AG09319 (cell line): ENCODE measurements at regions not wholly inside any gene's neighbourhood (a gene's known extent, or its start where the extent isn't known, plus 50 kb on each side); places are given as distances from the start of the nearest gene placed in this dataset.

Experiments
- DNase-seq: peaks from one replicate; pipeline ENCODE4 v3.0.0-alpha.2; 2010; ENCODE audit warnings: low read depth; ENCODE audit errors: extremely low read depth
- CTCF ChIP-seq: IDR thresholded peaks from 2 replicates; pipeline ENCODE4 v1.5.1; 2011; ENCODE audit warnings: low read depth, mild to moderate bottlenecking, inconsistent platforms, low read length, moderate library complexity

- TF ChIP-seq CTCF, result no peak
- peak; percentile 80 for DNase-seq
These were observed 138.2 kb downstream of the VAPA start for GRCh38 chr18:10051877-10052631.

- no peak for TF ChIP-seq CTCF
- DNase-seq, result no peak
These were observed 139.1 kb downstream of the VAPA start for GRCh38 chr18:10052871-10053270.

- TF ChIP-seq CTCF, result no peak
- DNase-seq, result no peak
These were observed 140.0 kb downstream of the VAPA start for GRCh38 chr18:10053861-10054260.

GRCh38 chr18:10054366-10054765, 140.6 kb downstream of the VAPA start:
- DNase-seq, result no peak
- no peak for TF ChIP-seq CTCF

GRCh38 chr18:10055125-10055750, 141.4 kb downstream of the VAPA start:
- no peak for TF ChIP-seq CTCF
- no peak for DNase-seq

GRCh38 chr18:10056506-10056905, 142.7 kb downstream of the VAPA start:
- no peak for TF ChIP-seq CTCF
- no peak for DNase-seq

- no peak for TF ChIP-seq CTCF
- no peak for DNase-seq
These were observed 143.6 kb downstream of the VAPA start for GRCh38 chr18:10057401-10057893.
